Naive thymus-derived CD4-positive, alpha-beta T cell (primary cell): ENCODE measurements at regions not wholly inside any gene's neighbourhood (a gene's known extent, or its start where the extent isn't known, plus 50 kb on each side); places are given as distances from the start of the nearest gene placed in this dataset.
"Not testable (repeated sequence)": the region's sequence is repeated elsewhere in the genome, so short reads cannot be mapped to it uniquely, and the experiment has no call there.

Experiments used
- ATAC-seq: fragments of 150-1000 bp; cut with Tn5 transposase; 2 replicates; pipeline ENCODE4 v1.10.0; 2021; ENCODE audit warnings: mild to moderate bottlenecking, moderate library complexity
- CTCF ChIA-PET: fragments of 350-600 bp; sonication (Branson Sonifier 250); formaldehyde crosslinking; loops from one replicate; lab custom pipeline; 2021; ENCODE audit warnings: antibody characterized with exemption; lab: Charles Lee
- POLR2A ChIA-PET: fragments of 350-600 bp; sonication (Branson Sonifier 250); formaldehyde crosslinking; loops from one replicate; lab custom pipeline; 2021; ENCODE audit warnings: antibody characterized with exemption, inconsistent platforms; lab: Charles Lee
- DNase-seq, 9 donors: peaks; one replicate each; pipeline versions ENCODE4 v3.0.0 to v3.0.0-alpha.2; 2020 to 2022; ENCODE audit warnings: mixed read lengths in 1 of 9
- H3K27ac ChIP-seq: one replicate; pipeline ENCODE4 v1.7.0; 2013; ENCODE audit warnings: mild to moderate bottlenecking, low read depth, low read length, moderate library complexity
- H3K27me3 ChIP-seq, 2 donors: one replicate each; pipeline ENCODE4 v1.7.0; 2013; ENCODE audit warnings: low read length in 2 of 2, mild to moderate bottlenecking in 2 of 2, moderate library complexity in 2 of 2; ENCODE audit not compliant: control insufficient read depth in 2 of 2, insufficient read depth in 2 of 2
- H3K36me3 ChIP-seq, 3 experiments: 1 replicate in 2 of 3; 2 replicates in 1 of 3; pipeline ENCODE4 v1.7.0; 2013; ENCODE audit warnings: low read length in 3 of 3, mild to moderate bottlenecking in 3 of 3, moderate library complexity in 1 of 3; ENCODE audit not compliant: insufficient read depth in 3 of 3, control insufficient read depth in 2 of 3
- H3K4me1 ChIP-seq, 2 donors: one replicate each; pipeline ENCODE4 v1.7.0; 2013; ENCODE audit warnings: low read length in 2 of 2, mild to moderate bottlenecking in 2 of 2, moderate library complexity in 1 of 2; ENCODE audit not compliant: control insufficient read depth in 2 of 2, insufficient read depth in 2 of 2
- H3K4me3 ChIP-seq: 2 replicates; pipeline ENCODE4 v1.7.0; 2013; ENCODE audit warnings: mild to moderate bottlenecking, low read length
- H3K9me3 ChIP-seq, 3 experiments: 1 replicate in 2 of 3; 2 replicates in 1 of 3; pipeline ENCODE4 v1.7.0; 2013; ENCODE audit warnings: low read length in 3 of 3; ENCODE audit not compliant: control insufficient read depth in 2 of 3
- H3K27ac Mint-ChIP-seq, 9 donors: one replicate each; pipeline ENCODE4 v1.8.0; 2020 to 2022; ENCODE audit warnings: mixed read lengths in 9 of 9, mild to moderate bottlenecking in 8 of 9, moderate library complexity in 5 of 9, inconsistent platforms in 2 of 9
- H3K27me3 Mint-ChIP-seq, 5 donors: one replicate each; pipeline ENCODE4 v1.8.0; 2021 to 2022; ENCODE audit warnings: mixed read lengths in 5 of 5, mild to moderate bottlenecking in 1 of 5
- H3K36me3 Mint-ChIP-seq, 5 donors: one replicate each; pipeline ENCODE4 v1.8.0; 2020 to 2022; ENCODE audit warnings: mixed read lengths in 5 of 5, mild to moderate bottlenecking in 3 of 5, inconsistent platforms in 1 of 5
- H3K4me1 Mint-ChIP-seq, 7 donors: one replicate each; pipeline ENCODE4 v1.8.0; 2020 to 2022; ENCODE audit warnings: mixed read lengths in 7 of 7, mild to moderate bottlenecking in 3 of 7, inconsistent platforms in 1 of 7
- H3K4me3 Mint-ChIP-seq, 10 donors: one replicate each; pipeline ENCODE4 v1.8.0; 2020 to 2022; ENCODE audit warnings: mild to moderate bottlenecking in 10 of 10, mixed read lengths in 10 of 10, moderate library complexity in 6 of 10, inconsistent platforms in 2 of 10
- H3K9me3 Mint-ChIP-seq, 11 donors: one replicate each; pipeline ENCODE4 v1.8.0; 2020 to 2022; ENCODE audit warnings: mixed read lengths in 11 of 11, mild to moderate bottlenecking in 4 of 11, inconsistent platforms in 1 of 11, moderate library complexity in 1 of 11
- intact Hi-C, 2 donors: fragments of 100-400 bp; cut with micrococcal nuclease; formaldehyde crosslinking; loops; one replicate each; pipeline ENCODE4 v1.15.1; 2023

- H3K9me3 Mint-ChIP-seq, H3K4me3 Mint-ChIP-seq, H3K36me3 ChIP-seq, H3K4me1 Mint-ChIP-seq, H3K36me3 Mint-ChIP-seq, intact Hi-C loops, H3K4me1 ChIP-seq, POLR2A ChIA-PET, H3K9me3 ChIP-seq, CTCF ChIA-PET, H3K27me3 ChIP-seq, H3K27ac Mint-ChIP-seq, H3K4me3 ChIP-seq, H3K27ac ChIP-seq, DNase-seq, ATAC-seq: not testable (repeated sequence)
- H3K27me3 Mint-ChIP-seq, result peaks cover 8 to 30% (median 21%) of the 10 kb centered on the region in 5 donors
These were observed 190.3 kb downstream of the RAB11FIP2 start for GRCh38 chr10:117856426-117856825.

- POLR2A ChIA-PET, result no interaction called here
- H3K27me3 ChIP-seq, result no peaks in the 10 kb centered on the region
- Mint-ChIP-seq H3K9me3 (peaks cover 0 to 5% (median 0%) of the 10 kb centered on the region in 11 donors), H3K4me3 (no peak overlapping the region), H3K36me3 (no peaks in the 10 kb centered on the region), H3K4me1 (no peaks in the 10 kb centered on the region), H3K27me3 (peaks cover 8 to 25% (median 19%) of the 10 kb centered on the region in 5 donors), H3K27ac (no peak overlapping the region)
- DNase-seq (no peak), ATAC-seq (no peak)
- intact Hi-C loops, result no loop called here
- CTCF ChIA-PET, result interaction anchor here (1.2 kb wide), 1 partner anchor 12 kb away, joined by 3 read pairs; no protein-coding TSS in a partner anchor
- H3K9me3 ChIP-seq, result no peaks in the 10 kb centered on the region
- H3K36me3 ChIP-seq, result no peaks in the 10 kb centered on the region
- H3K4me3 ChIP-seq, result no peak overlapping the region
- H3K4me1 ChIP-seq, result no peaks in the 10 kb centered on the region
- no peak overlapping the region for H3K27ac ChIP-seq
These were observed 186.6 kb downstream of the RAB11FIP2 start for GRCh38 chr10:117860135-117860534.

- H3K4me3 Mint-ChIP-seq, result no peak overlapping the region
- Histone ChIP-seq H3K27me3 (no peaks in the 10 kb centered on the region), H3K27ac (no peak overlapping the region), H3K36me3 (no peaks in the 10 kb centered on the region), H3K4me1 (no peaks in the 10 kb centered on the region), H3K4me3 (no peak overlapping the region), H3K9me3 (no peaks in the 10 kb centered on the region)
- ChIA-PET POLR2A (no interaction called here), CTCF (interaction anchor here (1.2 kb wide), 1 partner anchor 11 kb away, joined by 3 read pairs; no protein-coding TSS in a partner anchor)
- H3K4me1 Mint-ChIP-seq, result no peaks in the 10 kb centered on the region
- ATAC-seq (no peak), DNase-seq (no peak)
- no peak overlapping the region for H3K27ac Mint-ChIP-seq
- peaks cover 12 to 26% (median 16%) of the 10 kb centered on the region in 5 donors for H3K27me3 Mint-ChIP-seq
- H3K36me3 Mint-ChIP-seq, result no peaks in the 10 kb centered on the region
- H3K9me3 Mint-ChIP-seq, result peaks cover 0 to 2% (median 0%) of the 10 kb centered on the region in 11 donors
- intact Hi-C loops, result loop anchor here in 1 of 2 donors (1.0 kb wide), 1 partner anchor 380 kb away; no protein-coding TSS in a partner anchor
These were observed 185.9 kb downstream of the RAB11FIP2 start for GRCh38 chr10:117860823-117861222.

GRCh38 chr10:117861329-117861728 is 185.4 kb downstream of the RAB11FIP2 start:
- Mint-ChIP-seq H3K27ac (no peak overlapping the region), H3K9me3 (peaks cover 0 to 2% (median 0%) of the 10 kb centered on the region in 11 donors), H3K4me3 (no peak overlapping the region), H3K27me3 (peaks cover 11 to 29% (median 17%) of the 10 kb centered on the region in 5 donors), H3K36me3 (no peaks in the 10 kb centered on the region), H3K4me1 (no peaks in the 10 kb centered on the region)
- H3K4me1 ChIP-seq, result no peaks in the 10 kb centered on the region
- POLR2A ChIA-PET, result no interaction called here
- DNase-seq (no peak), ATAC-seq (no peak)
- no peak overlapping the region for H3K27ac ChIP-seq
- H3K9me3 ChIP-seq, result no peaks in the 10 kb centered on the region
- H3K36me3 ChIP-seq, result no peaks in the 10 kb centered on the region
- no peak overlapping the region for H3K4me3 ChIP-seq
- no peaks in the 10 kb centered on the region for H3K27me3 ChIP-seq
- intact Hi-C loops, result loop anchor here in 1 of 2 donors (1.0 kb wide), 1 partner anchor 380 kb away; no protein-coding TSS in a partner anchor
- CTCF ChIA-PET, result interaction anchor here (1.2 kb wide), 1 partner anchor 11 kb away, joined by 3 read pairs; no protein-coding TSS in a partner anchor

- Mint-ChIP-seq H3K27me3 (peaks cover 6 to 16% (median 9%) of the 10 kb centered on the region in 5 donors), H3K4me1 (no peaks in the 10 kb centered on the region), H3K36me3 (no peaks in the 10 kb centered on the region), H3K9me3 (no peaks in the 10 kb centered on the region), H3K4me3 (no peak overlapping the region), H3K27ac (no peak overlapping the region)
- Histone ChIP-seq H3K4me1 (no peaks in the 10 kb centered on the region), H3K4me3 (no peak overlapping the region), H3K9me3 (no peaks in the 10 kb centered on the region), H3K36me3 (no peaks in the 10 kb centered on the region), H3K27ac (no peak overlapping the region), H3K27me3 (no peaks in the 10 kb centered on the region)
- ATAC-seq (no peak), DNase-seq (no peak)
- intact Hi-C loops, result no loop called here
- POLR2A ChIA-PET, result no interaction called here
- CTCF ChIA-PET, result no interaction called here
These were observed 183.0 kb downstream of the RAB11FIP2 start for GRCh38 chr10:117863771-117864170.

GRCh38 chr10:117865945-117866344 is 180.8 kb downstream of the RAB11FIP2 start:
- Mint-ChIP-seq H3K36me3 (no peaks in the 10 kb centered on the region), H3K27ac (no peak overlapping the region), H3K4me3 (no peak overlapping the region), H3K9me3 (peaks cover 0 to 2% (median 0%) of the 10 kb centered on the region in 11 donors), H3K4me1 (no peaks in the 10 kb centered on the region), H3K27me3 (peaks cover 4 to 27% (median 13%) of the 10 kb centered on the region in 5 donors)
- intact Hi-C loops, result no loop called here
- ATAC-seq (no peak), DNase-seq (no peak)
- Histone ChIP-seq H3K4me3 (no peak overlapping the region), H3K27me3 (no peaks in the 10 kb centered on the region), H3K9me3 (no peaks in the 10 kb centered on the region), H3K4me1 (no peaks in the 10 kb centered on the region), H3K27ac (no peak overlapping the region), H3K36me3 (no peaks in the 10 kb centered on the region)
- POLR2A ChIA-PET, result no interaction called here
- CTCF ChIA-PET, result no interaction called here

- H3K27me3 ChIP-seq, result no peaks in the 10 kb centered on the region
- ChIA-PET POLR2A (no interaction called here), CTCF (no interaction called here)
These were observed 178.6 kb downstream of the RAB11FIP2 start for GRCh38 chr10:117868151-117868550.

More at GRCh38 chr10:117868151-117868550, 178.6 kb downstream of the RAB11FIP2 start:
- Histone ChIP-seq H3K27ac (no peak overlapping the region), H3K9me3 (no peaks in the 10 kb centered on the region), H3K36me3 (no peaks in the 10 kb centered on the region), H3K4me1 (no peaks in the 10 kb centered on the region), H3K4me3 (no peak overlapping the region)
- no peak for DNase-seq
- intact Hi-C loops, result no loop called here
- no peak for ATAC-seq
- Mint-ChIP-seq H3K4me1 (no peaks in the 10 kb centered on the region), H3K4me3 (no peak overlapping the region), H3K36me3 (no peaks in the 10 kb centered on the region), H3K9me3 (peaks cover 0 to 2% (median 0%) of the 10 kb centered on the region in 11 donors), H3K27ac (no peak overlapping the region), H3K27me3 (peaks cover 4 to 30% (median 16%) of the 10 kb centered on the region in 5 donors)
